Astrocyte of the cerebellum (primary cell): ENCODE measurements at regions not wholly inside any gene's neighbourhood (a gene's known extent, or its start where the extent isn't known, plus 50 kb on each side); places are given as distances from the start of the nearest gene placed in this dataset.

ENCODE experiments used
- DNase-seq: peaks from one replicate; pipeline ENCODE4 v3.0.0-alpha.2; 2011; ENCODE audit warnings: low read depth
- H3K4me3 ChIP-seq: 2 replicates; pipeline ENCODE4 v1.5.1; 2011; ENCODE audit warnings: mild to moderate bottlenecking, low read depth, low read length, moderate library complexity
- CTCF ChIP-seq: IDR thresholded peaks from 2 replicates; pipeline ENCODE4 v1.5.1; 2012; ENCODE audit warnings: low read length, low read depth, moderate library complexity, mild to moderate bottlenecking; ENCODE audit errors: missing control alignments
- in situ Hi-C: cut with HindIII; loops from 2 replicates; pipeline ENCODE4 v1.10.0; 2017; ENCODE audit warnings: low sequenced_read_pairs

GRCh38 chr2:7722212-7722910 lies 805.1 kb downstream of the RNF144A start:
- no peak overlapping the region for H3K4me3 ChIP-seq
- no peak for DNase-seq
- in situ Hi-C loops, result no loop called here
- no peak for TF ChIP-seq CTCF

GRCh38 chr2:7724336-7724735 lies 807.1 kb downstream of the RNF144A start:
- DNase-seq, result no peak
- no peak overlapping the region for H3K4me3 ChIP-seq
- TF ChIP-seq CTCF, result no peak
- in situ Hi-C loops, result no loop called here

DNA sequence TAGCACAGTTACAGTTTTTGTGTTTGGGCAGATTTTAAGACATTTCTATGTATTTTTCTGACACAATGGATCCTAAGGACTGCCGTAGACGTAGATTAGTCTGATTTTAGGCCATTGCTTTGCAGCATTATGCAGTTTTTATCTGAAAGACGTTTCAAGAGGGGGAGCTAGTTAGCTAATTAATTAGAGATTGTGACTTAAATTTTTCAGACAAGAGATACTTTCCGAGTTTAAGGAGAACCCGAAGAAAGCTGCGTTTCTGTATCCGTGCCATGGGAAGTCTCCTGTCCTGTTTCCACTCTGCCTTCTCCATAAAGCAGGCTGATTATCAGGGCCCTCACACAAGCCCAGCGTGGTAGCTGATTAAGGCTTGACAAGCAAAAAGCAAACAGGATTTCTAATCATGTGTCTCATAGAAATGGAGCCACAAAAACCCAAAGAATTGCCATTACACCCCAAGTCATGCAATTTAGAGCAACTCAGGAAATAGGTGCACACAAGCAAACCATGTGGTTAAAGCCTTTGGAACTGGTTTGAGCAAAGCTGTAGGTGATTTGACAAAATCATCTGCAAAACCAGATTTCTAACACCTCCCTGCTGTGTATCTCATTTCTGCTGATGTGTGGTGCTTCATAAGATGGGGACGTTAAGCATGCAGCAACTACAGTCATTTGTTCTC lies 808.1 kb downstream of the RNF144A start:
- peak; percentile 38 for DNase-seq
- in situ Hi-C loops, result no loop called here
- H3K4me3 ChIP-seq, result no peak overlapping the region
- TF ChIP-seq CTCF, result no peak

- in situ Hi-C loops, result no loop called here
- no peak overlapping the region for H3K4me3 ChIP-seq
- DNase-seq, result peak; percentile 43
- TF ChIP-seq CTCF, result no peak
These were observed 808.6 kb downstream of the RNF144A start for GRCh38 chr2:7725850-7726242.

- DNase-seq, result no peak
- in situ Hi-C loops, result no loop called here
- H3K4me3 ChIP-seq, result no peak overlapping the region
- TF ChIP-seq CTCF, result no peak
These were observed 809.8 kb downstream of the RNF144A start for GRCh38 chr2:7726989-7727388.

DNA sequence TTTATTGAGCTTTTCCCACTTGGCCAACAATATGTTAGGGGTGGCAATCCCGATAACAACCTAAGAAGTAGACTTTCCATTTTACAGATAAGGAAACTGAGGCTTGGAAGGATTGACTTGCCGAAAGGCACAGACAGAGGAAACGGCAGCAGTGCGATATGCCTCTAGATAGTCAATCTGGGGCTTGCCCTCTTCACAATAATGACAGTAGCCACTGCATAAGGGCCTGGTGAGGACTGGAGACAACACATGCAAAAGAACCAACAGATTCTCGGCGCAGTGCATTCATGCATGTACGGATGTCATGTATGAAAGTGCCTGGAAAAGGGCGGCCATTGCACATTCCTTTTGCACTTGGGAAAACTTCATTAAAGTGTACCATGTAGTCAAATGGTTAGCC lies 811.2 kb downstream of the RNF144A start:
- TF ChIP-seq CTCF, result no peak
- in situ Hi-C loops, result no loop called here
- no peak for DNase-seq
- H3K4me3 ChIP-seq, result no peak overlapping the region
